ENCODE measurements at regions not wholly inside any gene's neighbourhood (a gene's known extent, or its start where the extent isn't known, plus 50 kb on each side); places are given as distances from the start of the nearest gene placed in this dataset.

GRCh38 chrX:27404366-27404765 is 58.8 kb downstream of the PPP4R3C start:
- no peak for TF ChIP-seq CTCF (IDR thresholded peaks at IDR 0.05; ENCODE audit: control extremely low read depth, extremely low read depth, low read depth, missing control alignments)
- POLR2A ChIA-PET, result no interaction called here
- CTCF ChIA-PET, result interaction anchor here (0.9 kb wide), 1 partner anchor 10 kb away, joined by 3 read pairs; no protein-coding TSS in a partner anchor
- no peak for DNase-seq (ENCODE audit: extremely low spot score)

GRCh38 chrX:27399146-27399456 is 64.0 kb downstream of the PPP4R3C start:
- TF ChIP-seq CTCF (IDR thresholded peaks at IDR 0.05; ENCODE audit: control extremely low read depth, extremely low read depth, low read depth, missing control alignments), result no peak
- DNase-seq (ENCODE audit: extremely low spot score), result no peak
- POLR2A ChIA-PET, result no interaction called here
- CTCF ChIA-PET, result interaction anchor here (0.7 kb wide), 1 partner anchor 11 kb away, joined by 3 read pairs; no protein-coding TSS in a partner anchor

GRCh38 chrX:27391623-27392022 is 71.5 kb downstream of the PPP4R3C start:
- TF ChIP-seq CTCF (IDR thresholded peaks at IDR 0.05; ENCODE audit: control extremely low read depth, extremely low read depth, low read depth, missing control alignments), result no peak
- DNase-seq (ENCODE audit: extremely low spot score), result no peak
- ChIA-PET CTCF (no interaction called here), POLR2A (no interaction called here)

- ChIA-PET CTCF (no interaction called here), POLR2A (no interaction called here)
- TF ChIP-seq CTCF (IDR thresholded peaks at IDR 0.05; ENCODE audit: control extremely low read depth, extremely low read depth, low read depth, missing control alignments), result no peak
- DNase-seq (ENCODE audit: extremely low spot score), result no peak
These were observed 81.7 kb downstream of the PPP4R3C start for GRCh38 chrX:27381419-27381818.

GRCh38 chrX:27380163-27380845 is 82.8 kb downstream of the PPP4R3C start:
- no peak for TF ChIP-seq CTCF (IDR thresholded peaks at IDR 0.05; ENCODE audit: control extremely low read depth, extremely low read depth, low read depth, missing control alignments)
- ChIA-PET CTCF (no interaction called here), POLR2A (no interaction called here)
- no peak for DNase-seq (ENCODE audit: extremely low spot score)

- CTCF ChIA-PET, result no interaction called here
- no peak for DNase-seq (ENCODE audit: extremely low spot score)
- POLR2A ChIA-PET, result no interaction called here
- TF ChIP-seq CTCF (IDR thresholded peaks at IDR 0.05; ENCODE audit: control extremely low read depth, extremely low read depth, low read depth, missing control alignments), result no peak
These were observed 109.1 kb downstream of the PPP4R3C start for GRCh38 chrX:27354021-27354420.

GRCh38 chrX:27350476-27350875 is 112.7 kb downstream of the PPP4R3C start:
- DNase-seq (ENCODE audit: extremely low spot score), result no peak
- CTCF ChIA-PET, result no interaction called here
- no peak for TF ChIP-seq CTCF (IDR thresholded peaks at IDR 0.05; ENCODE audit: control extremely low read depth, extremely low read depth, low read depth, missing control alignments)
- POLR2A ChIA-PET, result no interaction called here

All from GM10248 (cell line).